ENCODE measurements at regions not wholly inside any gene's neighbourhood (a gene's known extent, or its start where the extent isn't known, plus 50 kb on each side); places are given as distances from the start of the nearest gene placed in this dataset.

DNA sequence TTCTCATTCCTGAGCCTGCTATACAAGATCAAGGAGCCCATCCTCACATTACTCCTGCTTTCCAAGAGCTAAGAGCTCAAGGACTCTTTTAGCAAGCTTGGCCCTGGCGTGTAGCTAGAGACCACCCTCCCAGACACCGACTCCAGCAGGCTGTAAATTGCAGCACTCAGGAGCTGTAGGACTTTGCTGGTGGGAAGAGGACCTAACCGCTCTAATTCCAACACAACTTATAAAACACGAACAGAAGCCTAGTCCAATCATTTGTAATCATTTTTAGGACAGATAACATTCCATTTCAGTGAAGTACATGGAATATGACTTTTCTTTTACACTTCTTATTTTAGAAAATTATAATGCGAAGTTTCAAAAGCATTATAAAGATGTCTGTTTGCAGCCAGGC lies 219.9 kb downstream of the NXNL2 start:
- TF ChIP-seq EZH2 (IDR thresholded peaks at IDR 0.05; ENCODE audit: low read depth, low read length, severe bottlenecking) (no peak), RAD21 (IDR thresholded peaks at IDR 0.05 in 1 of 2, conservative IDR thresholded peaks at IDR 0.05 in 1 of 2; ENCODE audit: low read depth in 2 of 2, low read length in 2 of 2) (no peak), JUND (IDR thresholded peaks at IDR 0.05; ENCODE audit: low read length) (no peak), CBX5 (IDR thresholded peaks at IDR 0.05; ENCODE audit: low read depth, low read length) (no peak), CREB1 (IDR thresholded peaks at IDR 0.05) (no peak), POLR2A (IDR thresholded peaks at IDR 0.05; ENCODE audit: control extremely low read depth in 1 of 2, low read depth in 2 of 2, low read length in 2 of 2) (no peak)
- TF ChIP-seq, protein P1, sequence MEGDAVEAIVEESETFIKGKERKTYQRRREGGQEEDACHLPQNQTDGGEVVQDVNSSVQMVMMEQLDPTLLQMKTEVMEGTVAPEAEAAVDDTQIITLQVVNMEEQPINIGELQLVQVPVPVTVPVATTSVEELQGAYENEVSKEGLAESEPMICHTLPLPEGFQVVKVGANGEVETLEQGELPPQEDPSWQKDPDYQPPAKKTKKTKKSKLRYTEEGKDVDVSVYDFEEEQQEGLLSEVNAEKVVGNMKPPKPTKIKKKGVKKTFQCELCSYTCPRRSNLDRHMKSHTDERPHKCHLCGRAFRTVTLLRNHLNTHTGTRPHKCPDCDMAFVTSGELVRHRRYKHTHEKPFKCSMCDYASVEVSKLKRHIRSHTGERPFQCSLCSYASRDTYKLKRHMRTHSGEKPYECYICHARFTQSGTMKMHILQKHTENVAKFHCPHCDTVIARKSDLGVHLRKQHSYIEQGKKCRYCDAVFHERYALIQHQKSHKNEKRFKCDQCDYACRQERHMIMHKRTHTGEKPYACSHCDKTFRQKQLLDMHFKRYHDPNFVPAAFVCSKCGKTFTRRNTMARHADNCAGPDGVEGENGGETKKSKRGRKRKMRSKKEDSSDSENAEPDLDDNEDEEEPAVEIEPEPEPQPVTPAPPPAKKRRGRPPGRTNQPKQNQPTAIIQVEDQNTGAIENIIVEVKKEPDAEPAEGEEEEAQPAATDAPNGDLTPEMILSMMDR (IDR thresholded peaks at IDR 0.05; ENCODE audit: control extremely low read depth in 1 of 3, insufficient read depth in 1 of 3, low read depth in 1 of 3, low read length in 3 of 3): no peak

Data from H1 (cell line).